Duodenal mucosa (tissue), 2 donors: ENCODE measurements at regions not wholly inside any gene's neighbourhood (a gene's known extent, or its start where the extent isn't known, plus 50 kb on each side); places are given as distances from the start of the nearest gene placed in this dataset.

Experiments
- H3K27ac ChIP-seq: one replicate; pipeline ENCODE4 v1.7.0; 2013; ENCODE audit warnings: low read depth, low read length
- H3K27me3 ChIP-seq, 2 donors: one replicate each; pipeline ENCODE4 v1.7.0; 2013; ENCODE audit warnings: low read length in 2 of 2, control low read depth in 1 of 2; ENCODE audit not compliant: insufficient read depth in 2 of 2, control insufficient read depth in 1 of 2
- H3K36me3 ChIP-seq, 2 donors: one replicate each; pipeline ENCODE4 v1.7.0; 2013; ENCODE audit warnings: low read length in 2 of 2, control low read depth in 1 of 2; ENCODE audit not compliant: insufficient read depth in 2 of 2, control insufficient read depth in 1 of 2
- H3K4me1 ChIP-seq, 2 donors: one replicate each; pipeline ENCODE4 v1.7.0; 2013; ENCODE audit warnings: low read length in 2 of 2, control low read depth in 1 of 2; ENCODE audit not compliant: insufficient read depth in 2 of 2, control insufficient read depth in 1 of 2
- H3K4me3 ChIP-seq, 2 donors: one replicate each; pipeline ENCODE4 v1.7.0; 2013; ENCODE audit warnings: low read length in 2 of 2, low read depth in 1 of 2
- H3K9ac ChIP-seq, 2 donors: one replicate each; pipeline ENCODE4 v1.7.0; 2013; ENCODE audit warnings: low read length in 2 of 2, low read depth in 1 of 2
- H3K9me3 ChIP-seq, 2 donors: one replicate each; pipeline ENCODE4 v1.7.0; 2013; ENCODE audit warnings: low read length in 2 of 2, control low read depth in 1 of 2; ENCODE audit not compliant: control insufficient read depth in 1 of 2

- Histone ChIP-seq H3K4me1 (no peaks in the 10 kb centered on the region), H3K9me3 (no peaks in the 10 kb centered on the region), H3K27ac (no peak overlapping the region), H3K9ac (no peak overlapping the region), H3K27me3 (no peaks in the 10 kb centered on the region), H3K4me3 (no peak overlapping the region), H3K36me3 (no peaks in the 10 kb centered on the region)
Observed at GRCh38 chr2:147683380-147683779, 161.4 kb upstream of the ACVR2A start.

- no peaks in the 10 kb centered on the region for H3K27me3 ChIP-seq
- H3K9me3 ChIP-seq = no peaks in the 10 kb centered on the region
- H3K27ac ChIP-seq = no peak overlapping the region
- H3K4me3 ChIP-seq = no peak overlapping the region
- H3K36me3 ChIP-seq = no peaks in the 10 kb centered on the region
- H3K4me1 ChIP-seq = no peaks in the 10 kb centered on the region
- H3K9ac ChIP-seq = no peak overlapping the region
Observed at GRCh38 chr2:147681093-147681492, 163.7 kb upstream of the ACVR2A start.

GRCh38 chr2:147679955-147680531, 164.8 kb upstream of the ACVR2A start:
- Histone ChIP-seq H3K27ac (no peak overlapping the region), H3K9ac (no peak overlapping the region), H3K36me3 (no peaks in the 10 kb centered on the region), H3K4me3 (no peak overlapping the region), H3K9me3 (no peaks in the 10 kb centered on the region), H3K27me3 (no peaks in the 10 kb centered on the region), H3K4me1 (no peaks in the 10 kb centered on the region)

- H3K27ac ChIP-seq = no peak overlapping the region
- H3K9me3 ChIP-seq = no peaks in the 10 kb centered on the region
- H3K9ac ChIP-seq = no peak overlapping the region
- no peaks in the 10 kb centered on the region for H3K27me3 ChIP-seq
- H3K36me3 ChIP-seq = no peaks in the 10 kb centered on the region
- no peaks in the 10 kb centered on the region for H3K4me1 ChIP-seq
- H3K4me3 ChIP-seq = no peak overlapping the region
Observed at GRCh38 chr2:147679191-147679954, 165.5 kb upstream of the ACVR2A start.

GRCh38 chr2:147665105-147665504, 179.7 kb upstream of the ACVR2A start:
- no peak overlapping the region for H3K4me3 ChIP-seq
- no peak overlapping the region for H3K27ac ChIP-seq
- H3K27me3 ChIP-seq = no peaks in the 10 kb centered on the region
- H3K4me1 ChIP-seq = no peaks in the 10 kb centered on the region
- no peak overlapping the region for H3K9ac ChIP-seq
- no peaks in the 10 kb centered on the region for H3K9me3 ChIP-seq
- no peaks in the 10 kb centered on the region for H3K36me3 ChIP-seq

- no peak overlapping the region for H3K27ac ChIP-seq
- no peak overlapping the region for H3K9ac ChIP-seq
- no peaks in the 10 kb centered on the region for H3K27me3 ChIP-seq
- no peaks in the 10 kb centered on the region for H3K4me1 ChIP-seq
- no peaks in the 10 kb centered on the region for H3K36me3 ChIP-seq
- no peak overlapping the region for H3K4me3 ChIP-seq
- H3K9me3 ChIP-seq = no peaks in the 10 kb centered on the region
Observed at GRCh38 chr2:147663962-147664361, 180.9 kb upstream of the ACVR2A start.

GRCh38 chr2:147663153-147663961, 181.5 kb upstream of the ACVR2A start:
- Histone ChIP-seq H3K27ac (no peak overlapping the region), H3K9me3 (no peaks in the 10 kb centered on the region), H3K4me3 (no peak overlapping the region), H3K36me3 (no peaks in the 10 kb centered on the region), H3K27me3 (no peaks in the 10 kb centered on the region), H3K4me1 (no peaks in the 10 kb centered on the region), H3K9ac (no peak overlapping the region)

- Histone ChIP-seq H3K36me3 (no peaks in the 10 kb centered on the region), H3K4me3 (no peak overlapping the region), H3K9ac (no peak overlapping the region), H3K27ac (no peak overlapping the region), H3K9me3 (no peaks in the 10 kb centered on the region), H3K4me1 (no peaks in the 10 kb centered on the region), H3K27me3 (no peaks in the 10 kb centered on the region)
Observed at GRCh38 chr2:147662221-147662620, 182.6 kb upstream of the ACVR2A start.

- no peaks in the 10 kb centered on the region for H3K27me3 ChIP-seq
- no peak overlapping the region for H3K9ac ChIP-seq
- no peaks in the 10 kb centered on the region for H3K4me1 ChIP-seq
- H3K9me3 ChIP-seq = no peaks in the 10 kb centered on the region
- H3K27ac ChIP-seq = no peak overlapping the region
- no peak overlapping the region for H3K4me3 ChIP-seq
- H3K36me3 ChIP-seq = no peaks in the 10 kb centered on the region
Observed at GRCh38 chr2:147660680-147661079, 184.1 kb upstream of the ACVR2A start.

- H3K27ac ChIP-seq = no peak overlapping the region
- H3K4me1 ChIP-seq = no peaks in the 10 kb centered on the region
- H3K27me3 ChIP-seq = no peaks in the 10 kb centered on the region
- no peak overlapping the region for H3K4me3 ChIP-seq
- no peaks in the 10 kb centered on the region for H3K36me3 ChIP-seq
- H3K9ac ChIP-seq = no peak overlapping the region
- H3K9me3 ChIP-seq = no peaks in the 10 kb centered on the region
Observed at GRCh38 chr2:147659051-147659450, 185.8 kb upstream of the ACVR2A start.
